HUDEP-2 (cell line): ENCODE measurements at regions not wholly inside any gene's neighbourhood (a gene's known extent, or its start where the extent isn't known, plus 50 kb on each side); places are given as distances from the start of the nearest gene placed in this dataset.
A peak's percentile ranks its signal among the peaks of the same experiment; 100 is the strongest.

Source experiments
- DNase-seq, 76 experiments: peaks; one replicate each; lab custom pipeline; 2025; ENCODE audit not compliant: unreplicated experiment in 76 of 76; lab: John Stamatoyannopoulos, UW

DNA sequence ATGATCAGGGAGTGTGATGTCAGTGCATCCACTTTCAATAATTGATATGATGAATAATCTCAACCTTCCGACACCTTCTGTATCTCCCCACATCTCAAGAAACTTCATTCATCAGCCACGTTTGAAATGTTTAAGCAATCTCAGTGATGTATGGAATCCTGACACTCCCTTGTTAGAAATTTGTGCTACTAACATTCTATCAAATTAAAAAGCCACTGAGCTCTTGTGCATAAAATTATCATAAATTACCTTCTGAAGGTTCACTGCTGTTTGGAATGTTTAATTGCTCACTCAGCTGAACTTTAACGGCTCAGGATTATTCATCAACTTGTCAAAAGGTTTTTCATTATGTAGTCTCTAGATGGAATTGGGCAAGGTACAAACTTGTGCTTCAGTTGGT, 108.4 kb upstream of the DPH6 start:
- DNase-seq, result no peak

DNA sequence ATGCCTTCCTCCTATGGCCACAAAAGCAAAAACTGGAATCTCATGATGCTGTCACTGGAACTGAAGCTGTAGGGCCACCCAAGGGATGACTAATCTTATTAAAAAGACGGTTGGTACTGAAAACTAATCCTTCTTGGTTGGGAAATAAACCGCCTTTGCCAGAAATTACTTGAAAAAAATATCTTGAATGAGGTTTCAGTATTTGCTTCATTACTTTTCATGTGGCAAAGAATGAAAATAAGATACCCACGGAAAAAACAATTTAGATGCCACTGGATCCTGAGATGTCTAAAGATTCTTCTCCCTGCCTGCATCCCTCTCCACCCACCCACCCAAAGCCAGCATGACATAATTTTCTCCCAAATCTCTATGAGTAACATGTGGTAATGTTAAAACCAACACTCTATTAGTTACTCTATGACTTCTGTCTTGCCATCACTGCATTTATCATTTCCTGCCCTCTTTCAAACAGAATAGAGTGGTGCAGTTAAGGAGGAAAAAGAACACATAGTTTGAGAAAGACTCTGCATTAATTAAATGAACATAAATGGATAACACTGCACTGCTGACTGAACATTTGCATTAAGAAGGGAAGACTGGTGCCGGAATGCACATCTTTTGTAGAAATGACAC, 111.8 kb upstream of the DPH6 start:
- DNase-seq, result no peak

DNA sequence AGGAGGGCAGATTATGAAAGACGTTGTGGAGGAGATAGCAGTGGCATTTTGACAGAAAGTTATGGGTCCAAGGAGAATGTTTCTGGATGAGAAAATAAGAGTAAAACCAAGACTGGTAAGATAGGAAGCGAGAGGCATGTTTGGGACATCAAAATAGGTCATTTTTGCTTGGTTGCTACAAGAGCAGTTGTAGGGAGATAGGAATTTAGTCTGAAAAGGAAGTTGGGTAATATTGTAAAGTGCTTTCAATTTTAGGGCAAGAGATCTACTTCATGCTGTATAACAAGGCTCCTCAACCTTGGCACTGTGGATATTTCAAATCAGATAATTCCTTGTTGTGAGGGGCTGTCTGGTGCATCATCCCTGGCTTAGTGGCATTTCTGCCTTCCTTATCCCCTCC, 118.0 kb upstream of the DPH6 start:
- DNase-seq, result no peak

DNA sequence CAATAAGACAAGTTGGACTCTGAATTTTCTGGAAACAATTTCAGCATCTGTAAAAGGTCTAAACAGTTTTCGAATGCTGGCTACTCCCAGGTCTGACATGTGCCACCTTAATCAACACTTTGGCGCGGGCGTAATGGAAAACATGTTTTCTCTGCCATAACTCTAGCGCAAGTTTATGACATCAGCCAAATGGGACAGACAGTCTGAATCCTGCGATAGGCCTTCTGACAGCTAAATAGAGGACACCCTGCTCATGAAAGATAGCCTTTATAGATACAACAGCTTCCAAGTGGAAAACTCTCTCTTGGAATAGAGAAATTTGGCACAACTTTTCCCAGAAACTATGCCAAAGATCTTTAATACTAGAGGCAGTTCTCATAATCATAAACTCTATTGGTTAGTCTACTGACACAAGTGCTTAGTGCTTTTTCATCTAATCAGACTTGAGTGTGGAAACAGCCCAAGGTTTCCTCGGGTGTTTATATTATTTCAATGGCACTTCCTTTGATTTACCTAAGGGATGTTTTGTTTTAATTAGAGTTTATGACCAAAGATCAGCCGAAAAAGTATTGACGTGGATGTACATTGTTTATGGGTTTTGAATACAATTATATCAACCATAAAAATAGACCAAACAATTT, 120.1 kb upstream of the DPH6 start:
- no peak for DNase-seq

DNA sequence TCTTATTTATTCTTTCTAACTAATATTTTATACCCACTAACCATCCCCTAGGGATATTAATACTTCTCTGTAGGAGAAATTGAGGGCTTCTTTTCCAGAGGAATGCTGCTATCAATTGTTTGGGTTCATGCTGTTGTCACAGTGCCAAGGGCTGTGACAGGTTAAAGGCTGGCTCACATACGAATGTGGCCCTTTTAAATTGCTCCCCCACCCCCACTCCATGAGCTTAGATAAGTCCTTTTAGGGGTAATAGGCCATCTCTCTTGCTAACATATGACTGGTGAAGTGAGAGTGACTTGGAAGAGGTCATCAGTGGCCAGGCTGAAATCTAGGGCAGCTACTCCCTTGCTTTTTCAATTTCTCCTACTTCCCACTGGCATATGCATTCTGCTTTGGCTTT, 121.9 kb upstream of the DPH6 start:
- DNase-seq, result peak in 17 of 76 experiments; percentile 1 to 34 (median 6)

DNA sequence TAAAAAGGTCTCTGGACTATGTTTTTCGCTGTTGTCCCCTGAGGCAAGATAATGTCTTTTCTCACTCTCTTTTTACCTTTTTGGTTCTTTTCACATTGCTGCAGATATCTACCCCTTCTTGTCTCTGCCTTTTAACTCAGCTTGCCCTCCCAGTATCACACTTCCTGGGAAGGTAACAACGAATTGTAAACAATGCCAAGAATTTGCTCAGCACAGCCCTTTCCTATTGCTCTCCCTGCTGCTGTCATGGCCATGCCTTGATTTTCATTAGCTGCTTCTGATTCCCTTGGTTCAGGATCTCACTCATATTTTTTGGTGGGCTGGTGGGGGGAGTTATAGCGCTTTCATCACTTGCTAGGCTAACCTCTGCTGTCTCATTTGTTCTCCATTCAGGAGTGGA, 123.1 kb upstream of the DPH6 start:
- no peak for DNase-seq

DNA sequence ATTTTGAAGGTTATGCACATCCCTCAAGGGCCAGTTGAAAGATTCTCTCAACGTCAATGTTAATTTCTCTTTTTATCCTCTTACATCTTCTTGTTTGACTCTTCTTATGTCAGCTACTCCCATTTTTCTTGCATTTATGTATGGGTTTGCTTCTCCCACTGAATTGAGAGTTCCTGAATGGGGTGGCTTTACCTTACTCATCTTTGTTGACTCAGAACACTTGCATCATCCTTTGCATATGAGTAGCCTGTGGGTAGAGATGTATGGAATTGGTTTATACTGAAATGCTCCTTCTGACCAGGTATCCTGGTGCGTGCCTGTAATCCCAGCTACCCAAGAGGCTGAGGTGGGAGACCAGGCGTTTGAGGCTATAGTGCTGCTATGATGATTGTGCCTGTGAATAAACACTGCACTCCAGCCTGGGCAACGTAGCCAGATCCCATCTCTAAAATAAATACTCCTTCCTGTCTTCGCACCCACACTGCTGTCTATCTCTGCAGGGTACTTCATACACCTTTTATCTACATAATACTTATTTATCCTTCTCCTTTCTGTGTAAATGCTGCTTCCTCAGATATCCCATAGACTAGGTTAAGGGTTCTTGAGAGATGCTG, 123.6 kb upstream of the DPH6 start:
- no peak for DNase-seq

DNA sequence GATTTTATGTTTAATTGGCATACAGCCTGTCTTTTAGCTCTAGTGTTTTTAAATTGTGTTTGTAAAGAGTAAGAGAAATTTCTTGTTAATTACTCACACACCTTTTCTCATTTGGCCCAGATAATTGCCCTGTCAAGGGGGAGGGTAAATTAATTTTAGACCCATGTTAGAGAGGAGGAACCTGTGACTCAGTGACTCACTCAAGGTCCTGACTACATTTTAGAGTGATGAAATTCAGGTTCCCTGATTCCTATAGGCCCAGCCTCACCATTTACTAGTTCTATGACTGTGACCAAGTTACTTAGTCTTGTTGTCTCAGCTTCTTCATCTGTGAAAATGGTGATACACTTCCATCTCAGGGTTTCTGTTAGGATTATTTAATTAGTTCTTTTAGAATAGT, 125.2 kb upstream of the DPH6 start:
- no peak for DNase-seq

DNA sequence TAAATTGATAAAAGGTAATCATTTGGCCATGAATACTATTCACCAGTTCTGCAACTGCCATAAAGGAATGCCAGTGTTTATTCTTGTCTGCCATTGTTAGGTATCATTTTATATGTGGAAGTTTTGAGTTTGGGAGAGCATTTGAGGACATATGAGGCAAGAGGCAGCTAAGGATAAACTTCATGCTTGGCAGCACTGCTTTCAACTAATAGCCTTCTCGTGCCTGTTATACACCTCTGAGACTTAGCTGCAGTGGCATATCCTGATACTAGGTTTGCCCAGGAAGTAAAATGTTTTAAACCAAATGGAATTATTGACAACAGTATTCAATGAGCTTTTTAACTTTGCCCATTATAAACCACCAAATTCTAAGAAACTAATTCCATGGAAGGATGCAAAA, 126.0 kb upstream of the DPH6 start:
- no peak for DNase-seq

DNA sequence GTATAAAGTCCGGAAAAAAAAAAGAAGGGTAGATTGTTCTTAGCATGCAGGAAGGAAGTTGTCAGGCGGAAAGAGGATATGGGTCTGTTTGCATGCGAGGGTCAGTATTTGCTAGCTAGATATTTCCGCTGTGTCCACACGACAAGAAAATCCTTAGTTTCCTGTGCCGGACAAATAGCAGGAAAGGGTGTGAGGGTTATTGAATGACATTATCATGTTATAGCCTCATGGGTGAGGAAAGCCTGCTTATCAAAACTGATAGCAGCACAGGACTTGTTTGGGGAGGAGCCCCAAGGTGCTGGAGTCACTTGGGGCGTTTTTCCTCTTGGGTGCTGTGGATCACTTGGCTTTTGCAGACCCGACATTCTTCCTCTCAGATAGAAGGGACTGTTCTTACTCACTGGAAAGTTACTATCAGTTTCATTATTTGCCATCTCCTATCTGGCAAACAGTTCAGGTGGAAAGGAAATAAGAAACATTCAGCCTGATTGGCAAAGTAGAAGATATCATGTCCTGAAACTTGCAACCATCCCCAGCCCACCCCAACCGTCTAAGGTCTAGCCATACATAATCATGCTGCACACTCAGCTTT, 127.2 kb upstream of the DPH6 start:
- peak in 50 of 76 experiments; percentile 1 to 71 (median 30) for DNase-seq

DNA sequence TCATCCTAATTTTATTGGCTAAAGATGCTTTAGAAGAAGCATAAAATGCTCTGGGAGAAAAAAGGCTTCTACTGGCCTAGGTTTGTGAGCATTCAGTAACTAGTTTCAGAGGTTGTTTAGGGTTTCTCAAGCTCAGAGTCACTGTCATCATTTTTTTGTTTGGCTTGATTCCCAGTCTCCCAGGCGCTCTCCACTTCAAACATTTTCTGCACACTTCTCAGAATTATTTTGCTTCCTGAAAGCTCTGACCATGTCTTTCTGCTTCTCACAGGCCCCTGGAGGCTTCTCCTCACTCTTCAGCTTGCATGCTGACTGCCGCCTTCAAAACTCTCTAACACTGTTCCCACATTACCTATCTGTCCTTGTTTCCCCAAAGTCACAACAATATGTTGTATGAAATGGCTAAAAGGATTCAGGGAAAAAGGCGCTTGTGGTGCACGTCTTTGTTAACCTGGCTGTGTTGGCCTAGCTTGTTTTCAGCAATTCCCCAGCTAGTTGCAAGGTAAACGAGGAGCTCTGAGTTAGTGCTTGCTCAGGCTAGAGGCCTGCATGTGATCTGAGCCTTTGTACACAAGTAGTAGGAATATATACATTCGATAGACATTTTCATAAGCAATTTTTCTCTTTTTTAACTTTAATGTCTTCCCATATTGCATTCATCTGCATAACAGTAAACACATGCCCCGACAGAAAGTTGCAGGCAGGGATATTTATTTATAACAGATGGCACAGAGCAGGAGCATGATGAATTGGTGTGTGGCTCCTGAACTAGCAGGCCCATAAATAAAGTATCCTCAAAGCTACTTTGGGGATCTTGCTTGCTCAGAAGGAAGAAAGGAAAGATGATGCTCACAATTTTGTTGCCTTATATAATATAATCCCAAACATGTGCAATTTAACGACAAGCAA, 129.2 kb upstream of the DPH6 start:
- peak in 21 of 76 experiments; percentile 1 to 46 (median 14) for DNase-seq

DNA sequence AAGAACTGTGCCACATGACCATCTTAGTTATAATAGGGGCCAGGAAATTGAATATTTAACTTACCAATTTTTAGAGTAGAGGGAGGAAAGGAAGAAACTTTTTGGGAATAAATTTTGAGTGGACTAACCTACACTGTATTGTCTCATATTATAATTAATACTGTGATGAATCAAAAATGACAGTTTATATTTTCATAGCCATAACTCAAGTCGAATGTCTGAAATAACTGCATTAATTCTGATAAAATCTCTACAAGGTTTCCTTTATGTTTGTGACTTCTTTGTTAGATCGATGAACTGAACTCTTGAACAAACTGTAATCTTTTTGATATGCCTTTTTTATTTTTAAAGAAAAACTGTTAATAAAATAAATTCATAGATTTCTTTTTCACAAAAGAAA, 132.8 kb upstream of the DPH6 start:
- no peak for DNase-seq

DNA sequence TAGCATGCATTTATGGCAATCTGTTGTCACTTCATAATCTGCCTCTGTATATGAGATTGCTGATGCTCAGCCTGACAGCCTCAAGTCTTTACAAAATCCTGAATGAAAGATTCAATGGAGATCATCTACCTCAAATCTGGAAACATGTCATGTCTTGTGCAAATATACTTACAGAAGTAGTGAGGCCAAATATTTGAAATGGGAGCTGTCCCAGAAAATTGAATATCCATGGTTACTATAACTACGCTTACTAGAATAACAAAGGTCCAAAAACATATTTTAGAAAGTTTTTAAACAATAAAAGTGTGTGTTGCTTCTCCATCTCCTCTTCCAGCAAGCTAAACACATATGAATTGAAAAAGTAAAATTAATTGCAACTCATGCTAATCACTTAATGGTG, 133.2 kb upstream of the DPH6 start:
- no peak for DNase-seq

DNA sequence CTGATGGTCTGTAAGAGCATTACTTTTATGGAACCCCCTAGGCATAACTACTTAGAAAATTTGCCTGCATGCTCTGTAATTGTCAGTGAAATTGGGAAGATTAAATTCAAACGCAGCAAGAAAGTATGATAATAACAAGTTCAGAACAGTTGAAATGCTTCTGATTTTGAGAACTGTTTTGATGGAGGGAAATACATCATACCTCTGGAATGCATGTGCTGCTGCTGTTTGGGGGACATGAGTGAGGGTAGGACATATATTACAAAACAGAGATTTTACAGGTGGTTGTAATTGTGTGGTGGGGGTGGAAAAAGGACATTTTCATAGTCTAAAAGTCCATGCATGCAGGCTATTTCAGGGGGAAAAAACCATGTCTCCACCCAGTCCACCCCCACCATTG, 135.0 kb upstream of the DPH6 start:
- no peak for DNase-seq

DNA sequence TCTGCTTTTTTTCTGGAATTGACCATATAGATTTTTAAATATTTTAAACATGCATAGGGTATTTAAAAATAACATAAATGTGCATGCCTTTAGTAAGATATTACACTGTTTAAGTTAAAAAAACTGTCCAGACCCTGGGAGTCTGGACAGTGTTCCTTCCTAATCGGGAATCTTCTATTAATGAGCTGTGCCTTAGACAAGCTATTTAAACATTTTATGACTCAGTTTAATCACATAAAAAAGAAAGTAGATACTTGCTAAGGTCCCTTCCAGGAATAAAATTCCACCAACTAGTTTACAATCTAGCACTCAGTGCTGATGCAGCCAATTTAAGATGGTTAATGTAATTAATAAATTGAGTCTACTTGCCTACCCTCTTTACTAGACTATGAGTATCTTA, 140.4 kb upstream of the DPH6 start:
- DNase-seq, result no peak

DNA sequence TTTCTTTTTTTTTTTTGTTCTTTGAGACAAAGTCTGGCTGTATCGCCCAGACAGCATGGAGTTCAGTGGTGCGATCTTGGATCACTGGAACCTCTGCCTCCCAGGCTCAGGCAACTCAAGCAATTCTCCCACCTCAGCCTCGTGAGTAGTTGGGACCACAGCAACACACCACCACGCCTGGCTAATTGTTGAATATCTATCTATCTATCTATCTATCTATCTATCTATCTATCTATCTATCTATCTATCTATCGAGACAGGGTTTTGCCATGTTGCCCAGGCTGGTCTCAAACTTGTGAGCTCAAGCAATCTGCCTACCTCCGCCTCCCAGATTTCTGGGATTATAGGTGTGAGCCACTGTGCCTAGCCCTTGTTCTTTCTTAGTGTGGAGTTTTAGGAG, 143.3 kb upstream of the DPH6 start:
- DNase-seq, result no peak

DNA sequence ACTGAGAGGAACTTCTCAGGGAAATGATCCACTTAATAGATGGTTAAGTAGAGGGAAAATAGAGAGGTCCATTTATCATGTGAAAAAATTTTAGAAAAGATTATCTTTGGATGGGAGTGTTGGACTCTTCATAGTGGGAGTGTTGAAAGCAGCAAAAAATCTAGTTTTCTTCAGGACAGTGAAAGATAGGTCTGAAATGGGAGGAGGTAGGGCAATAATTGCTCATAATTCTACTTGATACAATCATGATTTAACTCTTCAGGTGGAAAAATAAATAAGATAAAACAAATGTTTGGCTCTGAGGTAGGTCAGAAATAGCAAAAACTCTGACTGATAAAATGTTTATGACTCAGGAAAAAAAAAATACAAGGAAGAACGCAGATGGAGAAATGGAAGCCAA, 144.1 kb upstream of the DPH6 start:
- DNase-seq, result no peak

DNA sequence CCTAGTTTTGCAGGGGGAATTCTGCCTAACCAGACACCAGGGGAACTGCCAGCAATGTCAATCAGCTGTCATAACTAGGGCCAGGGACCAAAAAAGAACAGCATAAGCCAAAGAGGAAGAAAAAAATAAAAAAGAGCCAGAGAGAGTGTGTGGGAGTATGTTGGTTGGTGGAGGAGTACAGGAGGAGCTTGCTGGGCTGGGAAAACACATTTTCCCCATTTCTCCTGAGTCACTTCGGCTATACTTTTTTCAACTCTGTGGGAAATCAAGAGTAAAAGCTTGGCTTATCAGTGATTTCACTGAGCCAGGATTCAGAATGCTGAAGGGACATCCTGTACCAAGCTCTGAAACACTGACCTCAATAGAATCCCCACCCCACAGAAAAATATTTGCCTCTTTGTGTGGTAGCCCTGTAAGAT, 144.7 kb upstream of the DPH6 start:
- DNase-seq, result peak in 1 of 76 experiments; percentile 2

DNA sequence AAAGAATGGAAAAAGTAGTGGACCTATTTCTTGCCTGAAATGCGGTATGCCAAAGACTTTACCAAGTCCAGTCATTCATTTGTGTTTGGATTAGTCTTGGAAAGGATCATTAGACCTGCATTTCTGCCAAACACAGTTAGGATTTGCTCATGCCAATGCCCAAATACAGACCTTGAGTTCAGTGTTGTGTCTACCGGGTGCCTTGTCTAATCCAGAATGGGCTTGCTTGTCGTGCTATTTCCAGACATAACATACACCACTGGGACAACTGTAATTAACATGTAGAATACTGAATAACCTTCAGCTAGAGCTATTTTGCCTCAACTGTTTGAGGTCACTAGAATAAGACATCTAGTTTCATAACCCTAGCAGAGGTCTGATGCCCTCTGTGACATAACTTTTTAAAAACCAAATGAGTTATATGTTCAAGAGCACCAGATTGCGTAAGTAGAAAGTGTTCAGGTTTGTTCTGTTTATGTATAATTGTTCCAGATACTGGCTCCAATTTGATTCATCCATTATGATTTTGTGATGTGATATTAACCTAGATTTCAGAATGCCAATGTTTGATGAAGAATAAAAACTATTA, 145.3 kb upstream of the DPH6 start:
- no peak for DNase-seq
